MCF 10A (cell line): ENCODE measurements at regions not wholly inside any gene's neighbourhood (a gene's known extent, or its start where the extent isn't known, plus 50 kb on each side); places are given as distances from the start of the nearest gene placed in this dataset.

Source experiments
- BruUV-seq: library from RNA; stranded (reverse); fragments of 400-500 nt; replicated peaks from 2 replicates; lab custom pipeline; 2021; lab: Mats Ljungman, UMichigan
- CTCF ChIA-PET: fragments of 300-600 bp; sonication (Branson Sonifier 250); formaldehyde crosslinking; extraction: SDS; loops from one replicate; lab custom pipeline; 2021; ENCODE audit warnings: antibody characterized with exemption, inconsistent platforms; lab: Yijun Ruan, JAX
- POLR2A ChIA-PET: fragments of 300-600, 350-650 bp; sonication (Branson Sonifier 250); formaldehyde crosslinking; extraction: SDS; loops from one replicate; lab custom pipeline; 2020; ENCODE audit warnings: antibody characterized with exemption, inconsistent platforms; lab: Yijun Ruan, JAX
- DNase-seq: peaks from one replicate; pipeline ENCODE4 v3.0.0-alpha.2; 2018; ENCODE audit not compliant: unreplicated experiment
- H3K27ac Mint-ChIP-seq: one replicate; pipeline ENCODE4 v1.8.0; 2022; ENCODE audit warnings: mild to moderate bottlenecking, low read depth, mixed read lengths; ENCODE audit not compliant: unreplicated experiment
- H3K27me3 Mint-ChIP-seq: one replicate; pipeline ENCODE4 v1.8.0; 2022; ENCODE audit warnings: mixed read lengths; ENCODE audit not compliant: insufficient read depth, unreplicated experiment
- H3K36me3 Mint-ChIP-seq: one replicate; pipeline ENCODE4 v1.8.0; 2022; ENCODE audit warnings: mild to moderate bottlenecking, moderate library complexity, mixed read lengths; ENCODE audit not compliant: insufficient read depth, unreplicated experiment
- H3K4me1 Mint-ChIP-seq: one replicate; pipeline ENCODE4 v1.8.0; 2022; ENCODE audit warnings: mixed read lengths; ENCODE audit not compliant: insufficient read depth, unreplicated experiment
- H3K4me3 Mint-ChIP-seq: one replicate; pipeline ENCODE4 v1.8.0; 2022; ENCODE audit warnings: mild to moderate bottlenecking, moderate library complexity, mixed read lengths; ENCODE audit not compliant: unreplicated experiment
- H3K9me3 Mint-ChIP-seq: one replicate; pipeline ENCODE4 v1.8.0; 2022; ENCODE audit warnings: mixed read lengths; ENCODE audit not compliant: unreplicated experiment
- CTCF ChIP-seq: fragments of 200-600 bp; IDR thresholded peaks from one replicate; pipeline ENCODE4 v1.8.0; 2022; ENCODE audit warnings: antibody characterized with exemption, mild to moderate bottlenecking; ENCODE audit not compliant: unreplicated experiment
- intact Hi-C: fragments of 100-400 bp; cut with micrococcal nuclease; formaldehyde crosslinking; loops from 2 replicates; pipeline ENCODE4 v1.14.1; 2022

- Mint-ChIP-seq H3K4me3 (no peak overlapping the region), H3K9me3 (no peaks in the 10 kb centered on the region), H3K27ac (no peak overlapping the region), H3K4me1 (no peaks in the 10 kb centered on the region), H3K36me3 (no peaks in the 10 kb centered on the region), H3K27me3 (no peaks in the 10 kb centered on the region)
- BruUV-seq: no TSS peak
- TF ChIP-seq CTCF: no peak
- CTCF ChIA-PET: interaction anchor here (0.6 to 2.5 kb wide), 11 partner anchors 12 to 195 kb away, joined by 3 to 10 read pairs (median 3); no protein-coding TSS in a partner anchor
- intact Hi-C loops: no loop called here
- POLR2A ChIA-PET: interaction anchor here (0.7 to 3.0 kb wide), 13 partner anchors 8 to 148 kb away, joined by 3 to 24 read pairs (median 5); partner anchors contain the start of genes AKIP1, RPL27A and TRIM66
- no peak for DNase-seq
Observed at GRCh38 chr11:8814923-8815240, 96.1 kb upstream of the AKIP1 start.

GRCh38 chr11:8818421-8818820 lies 92.6 kb upstream of the AKIP1 start:
- no peak overlapping the region for H3K27ac Mint-ChIP-seq
- ChIA-PET POLR2A (interaction anchor here (0.6 to 1.1 kb wide), 4 partner anchors 16 to 74 kb away, joined by 3 read pairs; no protein-coding TSS in a partner anchor), CTCF (interaction anchor here (0.6 to 1.6 kb wide), 7 partner anchors 8 to 495 kb away, joined by 3 to 5 read pairs (median 3); partner anchors contain the start of gene TMEM9B)
- no peak for TF ChIP-seq CTCF
- no peak for DNase-seq
- no peaks in the 10 kb centered on the region for H3K9me3 Mint-ChIP-seq
- H3K4me3 Mint-ChIP-seq: no peak overlapping the region
- intact Hi-C loops: no loop called here
- no peaks in the 10 kb centered on the region for H3K4me1 Mint-ChIP-seq
- no peaks in the 10 kb centered on the region for H3K27me3 Mint-ChIP-seq
- H3K36me3 Mint-ChIP-seq: no peaks in the 10 kb centered on the region
- no TSS peak for BruUV-seq

GRCh38 chr11:8820401-8820800 lies 90.6 kb upstream of the AKIP1 start:
- DNase-seq: no peak
- H3K9me3 Mint-ChIP-seq: no peaks in the 10 kb centered on the region
- ChIA-PET CTCF (no interaction called here), POLR2A (no interaction called here)
- no peak for TF ChIP-seq CTCF
- no TSS peak for BruUV-seq
- intact Hi-C loops: no loop called here
- H3K27me3 Mint-ChIP-seq: no peaks in the 10 kb centered on the region
- H3K4me3 Mint-ChIP-seq: no peak overlapping the region
- no peak overlapping the region for H3K27ac Mint-ChIP-seq
- no peaks in the 10 kb centered on the region for H3K4me1 Mint-ChIP-seq
- no peaks in the 10 kb centered on the region for H3K36me3 Mint-ChIP-seq

- H3K27me3 Mint-ChIP-seq: no peaks in the 10 kb centered on the region
- ChIA-PET POLR2A (interaction anchor here (0.6 to 1.6 kb wide), 3 partner anchors 12 to 124 kb away, joined by 3 to 7 read pairs (median 3); a partner anchor contains a TSS), CTCF (interaction anchor here (1.5 kb wide), 1 partner anchor 9 kb away, joined by 3 read pairs; no protein-coding TSS in a partner anchor)
- no TSS peak for BruUV-seq
- H3K9me3 Mint-ChIP-seq: no peaks in the 10 kb centered on the region
- H3K4me3 Mint-ChIP-seq: no peak overlapping the region
- no peak for TF ChIP-seq CTCF
- intact Hi-C loops: no loop called here
- no peaks in the 10 kb centered on the region for H3K4me1 Mint-ChIP-seq
- H3K27ac Mint-ChIP-seq: no peak overlapping the region
- no peak for DNase-seq
- no peaks in the 10 kb centered on the region for H3K36me3 Mint-ChIP-seq
Observed at GRCh38 chr11:8822469-8822868, 88.5 kb upstream of the AKIP1 start.
